Astrocyte (in vitro differentiated cells and primary cell): ENCODE measurements at regions not wholly inside any gene's neighbourhood (a gene's known extent, or its start where the extent isn't known, plus 50 kb on each side); places are given as distances from the start of the nearest gene placed in this dataset.

Experiments
- DNase-seq: peaks from one replicate; pipeline ENCODE4 v3.0.0-alpha.2; 2010; ENCODE audit warnings: low read depth
- FAIRE-seq: peaks from 2 replicates; lab custom pipeline; 2011; peaks lifted over from hg19 to GRCh38; lab: Jason Lieb, UNC
- H2AFZ ChIP-seq: 2 replicates; pipeline ENCODE4 v1.6.0; 2012; ENCODE audit warnings: low read depth, low read length, inconsistent platforms
- H3K27ac ChIP-seq: 2 replicates; pipeline ENCODE4 v1.5.1; 2011; ENCODE audit warnings: low read depth, low read length, inconsistent platforms
- H3K27me3 ChIP-seq: 2 replicates; pipeline ENCODE4 v1.6.0; 2011; ENCODE audit warnings: low read length, inconsistent platforms; ENCODE audit not compliant: insufficient read depth
- H3K36me3 ChIP-seq: 2 replicates; pipeline ENCODE4 v1.5.1; 2011; ENCODE audit warnings: low read length, inconsistent platforms; ENCODE audit not compliant: insufficient read depth
- H3K4me1 ChIP-seq: 2 replicates; pipeline ENCODE4 v1.5.1; 2011; ENCODE audit warnings: low read length, inconsistent platforms; ENCODE audit not compliant: insufficient read depth
- H3K4me2 ChIP-seq: 2 replicates; pipeline ENCODE4 v1.6.0; 2012; ENCODE audit warnings: low read length, inconsistent platforms
- H3K4me3 ChIP-seq: 2 replicates; pipeline ENCODE4 v1.5.1; 2011; ENCODE audit warnings: low read depth, mild to moderate bottlenecking, low read length, inconsistent platforms; ENCODE audit not compliant: insufficient read depth
- H3K79me2 ChIP-seq: 2 replicates; pipeline ENCODE4 v1.6.0; 2012; ENCODE audit warnings: mild to moderate bottlenecking, low read length, inconsistent platforms; ENCODE audit not compliant: insufficient read depth
- H3K9ac ChIP-seq: 2 replicates; pipeline ENCODE4 v1.6.0; 2012; ENCODE audit warnings: mild to moderate bottlenecking, low read length, inconsistent platforms
- H3K9me3 ChIP-seq: 2 replicates; pipeline ENCODE4 v1.5.1; 2012; ENCODE audit warnings: low read depth, mild to moderate bottlenecking, low read length, inconsistent platforms; ENCODE audit not compliant: insufficient read depth
- H4K20me1 ChIP-seq: 2 replicates; pipeline ENCODE4 v1.6.0; 2012; ENCODE audit warnings: low read length, inconsistent platforms; ENCODE audit not compliant: insufficient read depth
- H3K27ac Mint-ChIP-seq: one replicate; pipeline ENCODE4 v1.8.0; 2021; ENCODE audit warnings: mild to moderate bottlenecking, mixed read lengths; ENCODE audit not compliant: unreplicated experiment
- H3K27me3 Mint-ChIP-seq: one replicate; pipeline ENCODE4 v1.8.0; 2021; ENCODE audit warnings: low read depth, mixed read lengths; ENCODE audit not compliant: unreplicated experiment
- H3K36me3 Mint-ChIP-seq: one replicate; pipeline ENCODE4 v1.8.0; 2021; ENCODE audit warnings: low read depth, mixed read lengths; ENCODE audit not compliant: unreplicated experiment
- H3K4me1 Mint-ChIP-seq: one replicate; pipeline ENCODE4 v1.8.0; 2021; ENCODE audit warnings: low read depth, mixed read lengths; ENCODE audit not compliant: unreplicated experiment
- H3K4me3 Mint-ChIP-seq: one replicate; pipeline ENCODE4 v1.8.0; 2021; ENCODE audit warnings: mild to moderate bottlenecking, moderate library complexity, mixed read lengths; ENCODE audit not compliant: unreplicated experiment
- H3K9me3 Mint-ChIP-seq: one replicate; pipeline ENCODE4 v1.8.0; 2021; ENCODE audit warnings: mild to moderate bottlenecking, mixed read lengths; ENCODE audit not compliant: unreplicated experiment
- EZH2 ChIP-seq: IDR thresholded peaks from 2 replicates; pipeline ENCODE4 v1.6.1; 2012; ENCODE audit warnings: mild to moderate bottlenecking, low read length, inconsistent platforms; ENCODE audit not compliant: insufficient read depth
- TF ChIP-seq, protein P1 (sequence below): IDR thresholded peaks from 2 replicates; pipeline ENCODE4 v1.5.1; 2011; ENCODE audit warnings: low read depth, mild to moderate bottlenecking, inconsistent platforms, low read length, moderate library complexity; ENCODE audit not compliant: insufficient read depth

GRCh38 chr2:128788636-128789220 lies 470.1 kb upstream of the HS6ST1 start:
- no peaks in the 10 kb centered on the region for H3K79me2 ChIP-seq
- Mint-ChIP-seq H3K4me1 (peaks cover 7% of the 10 kb centered on the region), H3K27me3 (peaks cover 13% of the 10 kb centered on the region), H3K9me3 (no peaks in the 10 kb centered on the region), H3K27ac (no peak overlapping the region), H3K4me3 (no peak overlapping the region), H3K36me3 (no peaks in the 10 kb centered on the region)
- H2AFZ ChIP-seq, result no peak overlapping the region
- no peaks in the 10 kb centered on the region for H3K27me3 ChIP-seq
- no peak overlapping the region for H3K4me3 ChIP-seq
- H3K4me1 ChIP-seq, result peaks cover 2% of the 10 kb centered on the region
- DNase-seq (no peak), FAIRE-seq (no peak)
- H4K20me1 ChIP-seq, result no peaks in the 10 kb centered on the region
- H3K27ac ChIP-seq, result no peak overlapping the region
- no peak overlapping the region for H3K4me2 ChIP-seq
- no peaks in the 10 kb centered on the region for H3K9me3 ChIP-seq
- no peak overlapping the region for H3K9ac ChIP-seq
- H3K36me3 ChIP-seq, result no peaks in the 10 kb centered on the region
- TF ChIP-seq, protein P1, sequence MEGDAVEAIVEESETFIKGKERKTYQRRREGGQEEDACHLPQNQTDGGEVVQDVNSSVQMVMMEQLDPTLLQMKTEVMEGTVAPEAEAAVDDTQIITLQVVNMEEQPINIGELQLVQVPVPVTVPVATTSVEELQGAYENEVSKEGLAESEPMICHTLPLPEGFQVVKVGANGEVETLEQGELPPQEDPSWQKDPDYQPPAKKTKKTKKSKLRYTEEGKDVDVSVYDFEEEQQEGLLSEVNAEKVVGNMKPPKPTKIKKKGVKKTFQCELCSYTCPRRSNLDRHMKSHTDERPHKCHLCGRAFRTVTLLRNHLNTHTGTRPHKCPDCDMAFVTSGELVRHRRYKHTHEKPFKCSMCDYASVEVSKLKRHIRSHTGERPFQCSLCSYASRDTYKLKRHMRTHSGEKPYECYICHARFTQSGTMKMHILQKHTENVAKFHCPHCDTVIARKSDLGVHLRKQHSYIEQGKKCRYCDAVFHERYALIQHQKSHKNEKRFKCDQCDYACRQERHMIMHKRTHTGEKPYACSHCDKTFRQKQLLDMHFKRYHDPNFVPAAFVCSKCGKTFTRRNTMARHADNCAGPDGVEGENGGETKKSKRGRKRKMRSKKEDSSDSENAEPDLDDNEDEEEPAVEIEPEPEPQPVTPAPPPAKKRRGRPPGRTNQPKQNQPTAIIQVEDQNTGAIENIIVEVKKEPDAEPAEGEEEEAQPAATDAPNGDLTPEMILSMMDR, result no peak
- no peak for TF ChIP-seq EZH2

DNA sequence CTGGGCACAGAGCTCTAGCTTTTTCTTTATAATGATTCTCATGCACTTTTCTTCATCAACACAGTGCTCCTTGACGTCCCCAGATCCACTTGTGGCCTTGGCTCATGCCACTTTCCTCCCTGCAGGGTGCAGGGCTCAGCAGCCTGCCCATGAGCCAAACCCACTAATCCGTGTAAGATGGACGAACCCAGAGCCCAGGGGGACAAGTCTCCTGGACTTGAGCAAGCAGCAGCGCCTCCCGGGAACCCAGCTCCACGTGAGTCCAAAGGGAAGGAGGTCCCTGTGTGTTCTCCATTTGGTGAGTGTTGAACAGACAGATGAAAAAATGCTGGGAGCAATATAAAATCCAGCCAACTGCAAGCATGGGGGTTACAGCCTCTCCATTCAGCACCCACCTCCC lies 470.6 kb upstream of the HS6ST1 start:
- no peaks in the 10 kb centered on the region for H3K79me2 ChIP-seq
- H3K9ac ChIP-seq, result no peak overlapping the region
- no peaks in the 10 kb centered on the region for H4K20me1 ChIP-seq
- H3K27me3 ChIP-seq, result no peaks in the 10 kb centered on the region
- no peak overlapping the region for H3K27ac ChIP-seq
- peaks cover 7% of the 10 kb centered on the region for H3K4me1 Mint-ChIP-seq
- H3K27ac Mint-ChIP-seq, result no peak overlapping the region
- peaks cover 13% of the 10 kb centered on the region for H3K27me3 Mint-ChIP-seq
- FAIRE-seq (no peak), DNase-seq (no peak)
- no peak overlapping the region for H2AFZ ChIP-seq
- no peaks in the 10 kb centered on the region for H3K36me3 ChIP-seq
- H3K9me3 Mint-ChIP-seq, result no peaks in the 10 kb centered on the region
- no peaks in the 10 kb centered on the region for H3K9me3 ChIP-seq
- no peaks in the 10 kb centered on the region for H3K36me3 Mint-ChIP-seq
- TF ChIP-seq, protein P1, result no peak
- TF ChIP-seq EZH2, result no peak
- H3K4me3 Mint-ChIP-seq, result no peak overlapping the region
- H3K4me3 ChIP-seq, result no peak overlapping the region
- H3K4me1 ChIP-seq, result peaks cover 2% of the 10 kb centered on the region
- H3K4me2 ChIP-seq, result no peak overlapping the region

DNA sequence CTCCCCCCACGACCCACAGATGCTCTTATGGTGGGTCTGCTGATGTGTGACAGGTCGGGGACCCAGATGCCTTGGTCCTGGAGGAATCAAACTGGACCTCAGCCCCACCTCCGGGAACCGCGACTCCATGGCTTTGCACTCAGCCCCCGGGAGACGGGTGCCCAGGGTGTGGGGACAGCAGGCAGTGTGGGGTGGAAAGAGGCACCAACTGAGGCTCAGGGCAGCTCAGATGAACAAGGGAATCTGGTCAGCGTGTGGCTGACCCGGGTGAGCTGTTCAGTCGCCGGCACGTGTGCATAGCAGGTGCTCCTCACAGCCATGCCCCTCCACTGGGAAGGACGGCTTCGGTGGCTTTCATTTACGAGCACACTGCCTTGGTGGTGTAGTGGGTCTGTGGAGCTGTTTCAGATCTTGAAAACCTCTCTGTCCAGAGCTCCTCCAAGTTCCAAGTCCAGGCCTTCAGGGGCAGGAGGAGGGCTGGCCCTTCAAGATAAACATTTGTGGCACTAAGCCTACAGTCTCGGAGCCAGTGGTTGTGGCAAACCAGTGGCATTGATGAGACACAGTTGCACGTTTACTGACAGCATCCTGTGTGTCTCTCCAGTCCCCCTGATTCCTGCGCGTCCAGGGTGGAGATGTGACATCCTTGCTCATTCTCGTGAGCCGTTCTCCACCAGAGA lies 471.2 kb upstream of the HS6ST1 start:
- Mint-ChIP-seq H3K4me1 (peaks cover 7% of the 10 kb centered on the region), H3K27me3 (peaks cover 15% of the 10 kb centered on the region), H3K9me3 (no peaks in the 10 kb centered on the region), H3K36me3 (no peaks in the 10 kb centered on the region), H3K27ac (no peak overlapping the region), H3K4me3 (no peak overlapping the region)
- no peak for TF ChIP-seq EZH2
- TF ChIP-seq, protein P1, result no peak
- Histone ChIP-seq H3K4me3 (no peak overlapping the region), H3K27ac (no peak overlapping the region), H3K79me2 (no peaks in the 10 kb centered on the region), H2AFZ (no peak overlapping the region), H4K20me1 (no peaks in the 10 kb centered on the region), H3K9me3 (no peaks in the 10 kb centered on the region), H3K27me3 (no peaks in the 10 kb centered on the region), H3K4me1 (peaks cover 2% of the 10 kb centered on the region), H3K4me2 (no peak overlapping the region), H3K36me3 (no peaks in the 10 kb centered on the region), H3K9ac (no peak overlapping the region)
- FAIRE-seq (no peak), DNase-seq (no peak)
